ENCODE measurements at regions not wholly inside any gene's neighbourhood (a gene's known extent, or its start where the extent isn't known, plus 50 kb on each side); places are given as distances from the start of the nearest gene placed in this dataset.

DNA sequence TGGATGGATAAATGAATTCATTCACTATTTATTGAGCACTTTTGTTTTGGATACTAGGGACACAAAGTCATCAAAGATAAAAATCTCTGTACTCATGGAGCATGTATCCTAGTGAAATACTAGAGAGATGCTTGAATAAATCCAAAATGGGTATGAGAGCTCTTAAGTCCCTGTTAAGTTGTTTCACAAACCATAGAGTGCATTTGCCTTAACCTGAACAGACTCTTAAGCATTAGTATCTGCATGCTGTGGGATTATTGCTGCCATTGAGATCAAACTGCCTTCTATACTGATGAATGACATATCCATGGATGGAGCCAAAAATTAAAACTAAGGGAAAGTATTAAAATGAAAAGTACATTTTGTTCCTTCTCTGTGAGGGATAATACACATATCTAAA lies 206.5 kb upstream of the KRR1 start:
- no peak overlapping the region for H3K4me3 ChIP-seq (ENCODE audit: low read depth, low read length)
- DNase-seq (ENCODE audit: low read depth): no peak

DNA sequence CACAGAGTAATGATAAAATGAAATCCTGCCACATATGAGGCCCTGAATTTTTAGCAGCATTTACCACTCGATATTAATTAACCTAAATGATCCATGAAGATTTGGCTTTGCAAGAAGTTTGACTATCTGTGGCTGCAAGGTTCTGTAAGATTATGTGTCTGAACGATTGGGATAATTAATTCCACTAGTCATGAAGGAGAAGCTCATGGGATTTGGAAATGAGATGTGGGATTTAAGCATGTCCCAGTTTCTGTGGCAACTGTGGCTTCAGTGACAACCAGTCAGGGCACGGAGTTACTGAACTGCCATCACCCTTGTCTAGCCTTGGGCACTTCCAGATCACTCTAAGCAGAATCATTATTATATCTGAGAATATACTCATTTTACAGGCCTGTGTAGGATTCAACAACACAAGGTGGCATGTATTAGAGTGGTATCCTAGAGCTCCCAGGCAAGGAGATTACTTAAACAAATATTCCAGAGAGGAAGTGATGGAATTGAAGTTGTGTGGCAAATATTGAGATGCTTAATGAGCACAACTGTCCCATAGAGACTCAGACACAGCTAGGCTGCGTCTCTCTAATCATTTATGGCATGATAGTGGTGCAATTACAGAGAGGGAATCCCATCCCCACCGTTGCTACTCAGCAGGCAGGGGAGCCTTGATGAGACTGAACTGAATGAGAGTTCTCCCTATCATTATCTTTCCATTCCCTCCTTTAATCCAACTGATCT lies 205.0 kb upstream of the KRR1 start:
- no peak for DNase-seq (ENCODE audit: low read depth)

DNA sequence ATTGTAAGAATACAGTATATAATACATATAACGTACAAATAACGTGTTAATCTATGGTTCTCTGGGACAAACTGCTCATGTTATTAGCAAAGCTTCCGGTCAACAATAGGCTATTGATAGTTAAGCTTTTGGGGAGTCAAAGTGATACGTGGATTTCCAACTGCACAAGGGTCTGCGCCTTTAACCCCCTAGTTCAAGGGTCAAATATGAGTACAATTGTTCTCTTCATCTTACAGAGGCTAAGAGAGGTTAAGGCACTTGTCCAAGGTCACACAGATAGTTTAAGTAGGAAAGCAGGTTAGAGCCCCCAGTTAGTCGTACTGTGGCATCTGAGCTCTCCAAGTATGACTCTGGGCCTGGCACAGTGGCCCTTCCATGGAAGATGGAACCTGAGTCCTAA lies 204.3 kb upstream of the KRR1 start:
- no peak for DNase-seq (ENCODE audit: low read depth)
- H3K4me3 ChIP-seq (ENCODE audit: low read depth, low read length): no peak overlapping the region

More for the DNA sequence above, 205.0 kb upstream of the KRR1 start:
- H3K4me3 ChIP-seq (ENCODE audit: low read depth, low read length): no peak overlapping the region

DNA sequence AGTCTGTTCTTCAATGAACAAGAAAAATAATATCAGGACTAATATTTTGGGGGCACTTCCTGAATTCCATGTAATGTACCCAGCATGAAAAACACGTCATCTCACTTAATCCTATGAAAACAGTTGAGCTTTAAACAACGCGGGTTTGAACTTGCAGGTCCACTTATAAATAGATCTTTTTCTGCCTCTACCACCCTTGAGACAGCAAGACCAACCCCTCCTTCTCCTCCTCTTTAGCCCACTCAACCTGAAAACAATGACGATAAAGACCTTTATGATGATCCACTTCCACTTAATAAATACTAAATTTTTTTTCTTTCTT lies 203.9 kb upstream of the KRR1 start:
- DNase-seq (ENCODE audit: low read depth): no peak
- no peak overlapping the region for H3K4me3 ChIP-seq (ENCODE audit: low read depth, low read length)

DNA sequence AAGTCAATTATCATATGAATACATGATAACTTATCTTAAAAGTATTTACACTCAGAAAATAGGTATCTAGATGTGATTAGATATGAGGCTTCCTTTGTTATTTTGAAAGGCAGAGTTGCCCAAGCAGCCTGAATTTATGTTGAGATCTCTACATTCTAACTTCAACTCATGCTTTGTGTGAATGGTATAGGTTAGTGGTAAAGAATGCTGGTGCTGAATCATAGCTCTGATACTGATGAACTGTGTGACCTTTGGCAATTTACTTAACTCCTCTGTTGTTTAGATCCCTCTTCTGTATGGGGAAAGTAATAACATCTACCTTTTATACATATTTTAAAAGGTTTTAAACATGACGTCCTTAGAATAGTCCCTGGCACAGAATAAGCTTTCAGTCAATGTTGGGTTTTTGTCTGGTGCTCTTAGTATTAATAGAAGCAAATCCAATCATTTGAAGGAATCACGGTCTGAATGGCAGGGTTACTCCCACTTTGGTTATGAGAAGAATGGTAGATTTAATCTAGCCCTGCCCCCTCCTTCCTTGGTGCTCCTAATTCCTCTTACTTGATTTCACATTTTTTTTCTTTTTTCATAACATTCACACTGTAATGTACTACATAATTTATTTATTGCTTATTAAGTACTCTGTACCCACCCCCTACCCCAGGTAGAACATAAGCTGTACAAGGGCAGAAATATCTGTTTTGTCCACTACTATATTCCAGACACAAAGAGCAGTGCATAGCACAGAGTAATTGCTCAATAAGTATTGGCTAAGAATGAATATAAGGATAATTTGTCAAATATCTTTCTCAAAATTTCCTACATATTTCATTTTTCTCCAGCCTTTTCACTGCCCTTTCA lies 203.3 kb upstream of the KRR1 start:
- H3K4me3 ChIP-seq (ENCODE audit: low read depth, low read length): no peak overlapping the region
- DNase-seq (ENCODE audit: low read depth): no peak

DNA sequence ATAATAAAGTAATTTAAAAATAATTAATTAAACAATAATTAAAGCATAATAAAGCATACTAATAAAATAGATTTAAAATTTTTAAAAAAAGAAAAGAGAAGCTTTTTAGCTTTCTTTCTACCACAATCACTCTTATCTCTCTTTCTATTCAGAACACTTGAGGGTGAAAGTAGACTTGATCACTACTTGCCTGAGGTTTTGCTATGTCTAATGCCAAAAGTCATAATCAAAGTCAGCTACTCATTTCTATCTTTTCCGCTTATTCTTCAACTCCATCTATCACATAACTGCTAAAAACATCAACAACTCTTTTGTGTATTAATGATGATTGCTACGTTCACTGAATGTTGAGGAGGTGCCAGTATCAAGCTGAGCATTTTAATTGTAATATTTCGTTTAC lies 202.0 kb upstream of the KRR1 start:
- no peak for DNase-seq (ENCODE audit: low read depth)
- no peak overlapping the region for H3K4me3 ChIP-seq (ENCODE audit: low read depth, low read length)

DNA sequence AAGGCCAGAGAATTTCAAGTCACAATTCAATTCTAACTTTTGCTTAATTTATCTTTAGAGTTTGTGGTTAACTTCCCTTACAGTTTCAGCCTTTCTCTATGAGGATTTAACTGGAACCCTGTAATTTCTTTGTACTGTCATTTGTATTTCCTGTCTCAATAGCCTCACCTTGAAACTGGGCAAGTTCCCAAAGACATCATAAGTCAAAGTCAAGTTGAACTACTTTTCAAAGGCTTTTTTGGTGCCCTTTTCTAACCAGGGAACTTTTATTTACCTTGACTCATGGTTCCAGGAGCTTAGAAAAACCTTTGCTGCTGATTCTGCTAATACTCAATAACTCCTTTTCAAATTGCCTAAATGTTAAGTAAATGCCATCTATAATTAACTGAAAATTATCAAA lies 200.8 kb upstream of the KRR1 start:
- DNase-seq (ENCODE audit: low read depth): no peak
- no peak overlapping the region for H3K4me3 ChIP-seq (ENCODE audit: low read depth, low read length)

DNA sequence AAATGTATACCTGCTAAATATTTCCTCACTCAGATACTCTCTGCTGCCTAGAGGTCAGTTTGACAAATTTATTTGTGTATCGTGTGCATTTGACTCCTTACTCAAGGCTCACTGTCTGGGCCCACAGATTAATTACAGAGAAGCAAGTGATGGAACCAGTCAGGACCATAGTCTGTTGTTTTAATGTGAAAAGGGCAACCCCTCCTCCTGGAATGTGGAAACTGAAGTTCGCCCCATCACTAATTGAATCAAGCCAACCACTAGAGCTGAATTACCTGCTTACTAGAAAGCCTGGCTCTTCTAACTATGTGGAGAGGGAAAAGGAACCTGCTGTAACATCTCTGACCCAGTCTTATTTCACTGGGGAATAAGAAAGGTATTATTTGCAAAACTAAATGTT lies 199.9 kb upstream of the KRR1 start:
- no peak for DNase-seq (ENCODE audit: low read depth)
- H3K4me3 ChIP-seq (ENCODE audit: low read depth, low read length): no peak overlapping the region

DNA sequence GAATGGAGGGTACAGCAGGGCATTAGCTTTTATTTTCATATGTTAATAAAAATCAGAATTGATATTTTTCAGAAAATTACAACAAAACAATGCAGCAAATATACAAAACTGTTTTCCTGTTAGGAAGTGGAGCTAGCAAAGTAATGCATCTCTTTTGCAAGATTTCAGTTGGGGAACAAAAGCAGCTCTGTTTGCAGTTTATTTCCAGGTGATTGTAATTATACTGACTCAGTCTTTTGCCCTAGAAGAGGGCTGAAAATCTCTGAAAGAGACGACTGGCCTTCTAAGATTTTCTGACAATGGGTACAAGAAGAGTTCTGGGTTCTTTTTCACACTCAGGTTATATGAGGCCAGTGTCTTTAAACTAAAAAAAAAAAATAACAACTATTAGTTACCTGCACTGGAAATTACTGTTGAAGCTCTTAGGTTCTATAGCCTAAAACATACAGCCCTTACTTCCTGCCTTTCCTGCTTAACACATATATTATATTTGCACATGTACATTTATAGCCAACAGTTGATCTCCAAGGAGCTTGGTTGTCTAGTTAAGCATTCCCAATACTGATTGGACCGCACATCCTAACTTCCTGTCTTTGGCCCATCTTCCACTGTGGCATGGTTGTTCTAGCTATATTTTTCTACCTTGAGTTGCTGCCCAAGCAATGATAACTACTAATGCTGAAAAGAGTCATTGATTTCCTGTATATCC lies 199.1 kb upstream of the KRR1 start:
- H3K4me3 ChIP-seq (ENCODE audit: low read depth, low read length): no peak overlapping the region
- DNase-seq (ENCODE audit: low read depth): no peak

DNA sequence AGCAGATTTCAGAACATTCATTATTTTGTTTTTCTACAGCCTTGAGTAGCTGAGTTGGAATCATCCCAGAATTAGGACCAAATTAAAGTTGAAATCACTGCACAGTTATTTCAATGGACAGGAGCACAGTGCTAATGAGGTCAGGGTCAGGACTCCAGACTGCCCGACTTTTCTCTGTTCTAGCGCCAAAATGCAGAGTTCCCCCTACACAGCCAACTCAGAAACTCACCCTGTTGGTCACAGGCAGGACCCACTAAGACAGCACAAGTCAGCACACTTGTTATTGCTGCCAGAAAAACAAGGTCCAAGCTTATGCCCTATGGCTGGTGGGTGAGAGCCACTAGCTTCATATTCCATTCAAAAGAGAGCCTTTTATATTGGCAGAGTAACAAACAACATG lies 198.1 kb upstream of the KRR1 start:
- H3K4me3 ChIP-seq (ENCODE audit: low read depth, low read length): no peak overlapping the region
- no peak for DNase-seq (ENCODE audit: low read depth)

DNA sequence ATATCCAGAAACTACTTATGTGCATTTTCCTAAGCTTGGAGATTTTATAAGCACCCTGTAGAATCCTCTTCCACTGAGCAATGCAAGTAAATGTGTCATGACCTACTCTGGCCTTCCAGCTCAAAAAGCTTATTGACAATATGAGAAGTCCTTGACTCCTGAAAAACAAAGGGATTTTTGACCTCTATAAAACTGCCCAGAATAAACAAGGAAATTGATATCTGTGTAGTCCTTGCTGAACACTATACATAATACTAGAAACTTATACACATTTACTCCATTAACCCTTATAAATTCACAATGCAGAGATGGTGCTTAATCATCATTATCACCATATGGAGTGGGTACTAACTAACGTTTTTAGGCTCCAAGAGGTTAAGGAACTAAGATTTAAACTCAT lies 197.4 kb upstream of the KRR1 start:
- no peak overlapping the region for H3K4me3 ChIP-seq (ENCODE audit: low read depth, low read length)
- no peak for DNase-seq (ENCODE audit: low read depth)

DNA sequence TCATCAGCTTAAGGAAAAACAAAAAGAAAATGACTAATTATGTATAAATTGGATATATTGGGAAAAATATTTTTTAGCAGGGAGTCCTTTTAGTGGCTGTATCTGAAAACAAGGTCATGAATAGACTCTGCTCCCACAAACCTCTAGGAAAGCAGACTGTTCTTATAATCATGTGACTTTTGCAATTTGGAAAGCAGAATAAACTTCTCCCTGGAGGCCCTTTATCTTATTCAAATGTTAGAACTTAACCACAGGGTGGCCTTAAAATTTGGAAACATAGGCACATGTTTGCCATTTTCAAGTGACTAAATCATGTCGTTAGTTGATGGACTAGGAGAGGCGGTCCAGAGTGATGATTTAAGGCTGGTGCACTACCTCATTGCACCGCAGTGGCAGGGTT lies 196.6 kb upstream of the KRR1 start:
- no peak for DNase-seq (ENCODE audit: low read depth)
- no peak overlapping the region for H3K4me3 ChIP-seq (ENCODE audit: low read depth, low read length)

DNA sequence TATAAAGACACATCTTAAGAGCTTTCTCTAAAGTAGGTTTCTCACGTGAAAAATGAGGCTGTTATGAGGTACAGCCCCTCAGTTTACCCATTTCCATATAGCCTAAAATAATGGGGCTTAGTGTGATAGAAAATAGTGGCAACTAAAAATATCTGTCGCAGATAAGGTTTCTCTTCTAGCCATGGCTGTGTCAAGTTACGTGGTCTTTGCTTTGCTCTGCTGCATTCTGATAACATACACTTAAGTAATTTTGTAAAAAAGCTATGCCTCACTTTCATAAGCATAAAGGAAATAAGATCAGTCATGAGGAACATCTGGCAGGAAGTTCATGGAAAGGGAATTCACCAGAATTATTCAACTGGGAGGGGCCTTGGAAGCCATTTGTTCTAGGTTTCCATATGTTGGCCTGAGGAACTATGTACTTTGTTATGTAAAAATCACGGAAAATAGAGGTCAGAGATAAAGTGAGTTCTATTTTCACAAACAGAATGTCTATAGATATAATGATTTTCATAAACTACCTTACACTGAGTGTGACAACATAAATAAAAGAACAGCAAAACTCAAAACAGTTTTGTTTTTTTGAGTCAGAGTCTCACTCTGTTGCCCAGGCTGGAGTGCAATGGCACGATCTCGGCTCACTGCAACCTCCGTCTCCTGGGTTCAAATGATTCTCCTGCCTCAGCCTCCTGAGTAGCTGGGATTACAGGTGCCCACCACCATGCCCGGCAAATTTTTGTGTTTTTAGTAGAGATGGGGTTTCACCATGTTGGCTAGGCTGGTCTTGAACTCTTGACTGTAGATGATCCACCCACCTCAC lies 195.6 kb upstream of the KRR1 start:
- H3K4me3 ChIP-seq (ENCODE audit: low read depth, low read length): no peak overlapping the region
- peak; percentile 65 for DNase-seq (ENCODE audit: low read depth)

DNA sequence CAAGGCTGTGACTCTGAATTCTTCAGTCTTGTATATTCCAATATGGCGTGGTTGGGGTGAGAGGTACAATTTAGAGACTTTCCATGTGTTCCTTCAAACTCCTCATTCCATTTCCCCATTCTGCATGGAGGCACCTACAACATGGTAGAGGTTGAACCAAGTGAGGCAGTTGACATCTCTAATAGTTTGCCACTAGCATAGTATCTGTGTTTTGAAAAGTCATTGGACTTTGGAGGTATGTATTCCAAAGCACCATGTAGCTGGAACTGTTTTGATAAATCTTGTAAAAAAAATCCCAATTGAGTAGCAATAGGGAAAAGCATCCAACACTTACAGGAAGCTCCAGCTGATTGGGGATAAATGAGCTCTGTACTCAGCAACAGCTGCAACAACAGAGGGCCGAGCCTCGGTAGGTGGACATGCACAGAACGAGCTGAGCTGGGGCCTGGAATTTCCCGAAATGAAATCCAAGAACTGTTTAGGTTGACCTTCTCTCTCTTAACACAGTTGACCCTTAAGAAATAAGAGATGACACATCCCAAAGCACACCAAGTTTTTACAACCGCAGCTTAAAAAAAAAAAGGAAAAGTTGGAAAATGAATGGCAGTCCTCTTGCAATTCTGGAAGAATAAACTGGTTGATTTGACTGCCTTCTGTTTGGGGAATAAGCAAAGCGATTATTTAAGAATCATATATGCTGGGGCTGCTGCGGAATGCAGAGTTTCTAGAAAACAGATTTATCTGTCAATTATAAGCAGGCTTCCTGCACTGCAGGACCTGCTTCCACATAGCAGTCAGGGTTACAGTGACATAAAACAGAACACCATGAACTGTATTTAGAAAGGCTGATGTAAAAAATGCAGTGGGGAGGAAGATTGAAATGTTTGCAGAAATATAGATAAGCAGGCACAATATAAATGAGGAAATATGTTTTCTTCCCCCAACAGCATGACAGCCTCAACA lies 194.6 kb upstream of the KRR1 start:
- DNase-seq (ENCODE audit: low read depth): peak; percentile 99
- H3K4me3 ChIP-seq (ENCODE audit: low read depth, low read length): no peak overlapping the region

DNA sequence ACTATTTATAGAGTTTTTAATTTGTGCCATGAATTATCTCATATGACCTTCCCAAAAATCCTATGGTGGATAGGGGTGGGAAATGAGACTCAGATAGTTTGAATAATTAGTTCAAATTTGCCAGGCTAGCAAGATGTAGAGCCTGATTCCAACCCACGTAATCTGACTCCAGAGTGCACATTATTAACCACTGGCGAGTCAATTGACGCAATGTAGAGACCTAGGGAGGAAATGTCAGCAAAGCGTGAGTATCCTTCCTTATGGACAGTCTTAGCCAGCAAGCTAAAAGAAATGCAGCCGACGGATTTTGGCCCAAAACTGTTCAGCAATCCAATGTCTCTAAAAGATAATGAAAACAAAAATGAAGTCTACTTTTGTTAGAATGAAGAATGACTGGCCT lies 193.3 kb upstream of the KRR1 start:
- no peak overlapping the region for H3K4me3 ChIP-seq (ENCODE audit: low read depth, low read length)
- DNase-seq (ENCODE audit: low read depth): no peak

DNA sequence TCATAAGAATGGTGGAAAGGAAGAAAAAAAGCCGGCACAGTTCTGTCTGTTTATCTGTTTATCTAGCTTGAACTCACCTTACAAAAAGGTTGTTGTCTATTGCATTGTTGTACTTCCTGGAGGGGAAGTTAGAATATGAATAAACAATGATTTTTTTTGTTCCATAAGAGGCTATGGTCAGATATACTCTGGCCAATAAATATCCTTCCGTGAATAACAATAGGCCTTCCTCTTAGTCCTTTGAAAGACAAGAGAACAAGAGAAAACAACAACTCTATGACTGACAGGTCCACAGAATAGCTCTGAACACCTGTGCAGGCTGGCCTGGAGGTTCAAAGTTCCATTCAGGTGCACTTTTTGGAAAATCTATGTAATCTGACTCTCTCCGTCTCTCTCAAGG lies 192.8 kb upstream of the KRR1 start:
- DNase-seq (ENCODE audit: low read depth): no peak
- no peak overlapping the region for H3K4me3 ChIP-seq (ENCODE audit: low read depth, low read length)

DNA sequence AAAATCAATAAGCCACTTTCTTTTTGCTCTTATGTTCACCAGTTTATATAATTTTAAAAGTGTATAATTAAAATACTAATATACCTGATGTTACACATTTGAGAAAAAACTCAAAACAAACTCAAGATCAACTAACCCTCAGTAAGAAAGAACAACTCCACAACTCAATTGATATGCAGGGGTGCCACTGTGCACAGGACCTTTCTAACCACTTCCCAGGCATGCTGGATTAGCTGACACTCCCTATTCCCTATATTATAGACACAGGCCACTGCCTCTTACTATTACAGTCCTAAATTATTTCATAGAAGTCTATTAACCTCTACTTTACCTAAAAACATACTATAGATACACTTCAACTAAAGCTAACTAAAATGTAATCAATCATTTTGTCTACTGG lies 191.7 kb upstream of the KRR1 start:
- H3K4me3 ChIP-seq (ENCODE audit: low read depth, low read length): no peak overlapping the region
- DNase-seq (ENCODE audit: low read depth): no peak

DNA sequence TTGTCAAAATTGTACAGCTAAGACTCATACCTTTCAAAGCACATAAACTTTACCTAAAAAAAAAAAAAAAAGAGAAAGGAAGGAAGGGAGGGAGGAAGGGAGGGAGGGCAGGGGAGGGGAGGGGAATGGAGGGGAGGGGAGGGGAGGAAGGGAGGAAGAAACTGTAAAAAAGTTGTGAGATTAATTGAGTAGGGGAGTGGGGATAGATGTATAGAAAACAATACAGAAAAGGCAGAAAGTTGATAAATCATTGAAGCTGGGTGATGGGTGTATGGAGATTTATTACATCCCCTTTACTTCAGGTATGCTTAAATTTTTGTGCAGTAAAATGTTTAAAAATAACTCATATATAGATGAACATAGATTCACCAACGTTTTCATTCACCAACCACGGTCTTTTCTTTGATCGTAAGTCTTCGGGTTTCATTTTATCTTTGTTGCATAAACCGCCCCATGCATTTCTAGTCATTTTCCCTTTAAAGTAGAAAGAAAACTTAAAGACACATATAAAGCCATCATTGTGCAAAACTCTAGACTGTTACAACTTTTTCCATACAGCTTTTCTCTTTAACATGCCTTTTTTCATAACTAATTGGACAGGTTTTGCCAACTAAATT lies 191.2 kb upstream of the KRR1 start:
- H3K4me3 ChIP-seq (ENCODE audit: low read depth, low read length): no peak overlapping the region
- DNase-seq (ENCODE audit: low read depth): no peak
